AG04450 (cell line): ENCODE measurements at regions not wholly inside any gene's neighbourhood (a gene's known extent, or its start where the extent isn't known, plus 50 kb on each side); places are given as distances from the start of the nearest gene placed in this dataset.

Experiments used
- CTCF ChIA-PET: fragments of 300-600, 350-600 bp; formaldehyde crosslinking; extraction: SDS; loops from one replicate; lab custom pipeline; 2022; ENCODE audit warnings: antibody characterized with exemption, inconsistent platforms; lab: Charles Lee
- POLR2A ChIA-PET: fragments of 350-600 bp; formaldehyde crosslinking; extraction: SDS; loops from one replicate; lab custom pipeline; 2021; ENCODE audit warnings: antibody characterized with exemption, inconsistent platforms; lab: Yijun Ruan, JAX
- DNase-seq: peaks from one replicate; pipeline ENCODE4 v3.0.0-alpha.2; 2011; ENCODE audit warnings: low read depth, low spot score
- H3K27ac ChIP-seq: one replicate; pipeline ENCODE4 v1.5.1; 2012; ENCODE audit warnings: low read depth, low read length, control low read depth
- H3K27me3 ChIP-seq: one replicate; pipeline ENCODE4 v1.6.0; 2012; ENCODE audit warnings: low read length; ENCODE audit not compliant: control insufficient read depth, insufficient read depth
- H3K4me3 ChIP-seq: 2 replicates; pipeline ENCODE4 v1.5.1; 2011; ENCODE audit warnings: mild to moderate bottlenecking, low read depth, low read length, control low read depth
- H3K9me3 ChIP-seq: 2 replicates; pipeline ENCODE4 v1.5.1; 2012; ENCODE audit warnings: low read length; ENCODE audit not compliant: control insufficient read depth, insufficient read depth
- TF ChIP-seq, protein P1 (sequence below): IDR thresholded peaks from 2 replicates; pipeline ENCODE4 v1.5.1; 2011; ENCODE audit warnings: low read depth, low read length, control low read depth, inconsistent platforms

DNA sequence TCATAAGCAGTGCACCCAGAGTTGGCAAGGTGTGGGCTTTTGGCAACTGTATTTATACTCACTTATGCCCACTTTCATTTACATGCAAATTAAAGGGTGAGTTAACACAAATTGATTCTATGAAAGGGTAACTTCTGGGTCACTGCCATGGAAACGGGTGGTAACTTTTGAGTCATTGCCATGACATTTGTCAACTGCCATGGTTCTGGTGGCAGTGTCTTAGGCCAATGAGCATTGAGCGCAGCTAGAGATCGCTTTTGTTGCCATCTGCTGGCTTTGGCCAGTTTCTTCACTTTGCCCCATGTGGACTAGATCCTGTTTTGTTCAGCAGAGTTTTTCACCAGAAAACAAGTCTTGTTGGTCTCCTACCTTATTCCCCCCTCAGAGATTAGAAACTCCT lies 170.8 kb upstream of the NUDT6 start:
- TF ChIP-seq, protein P1, sequence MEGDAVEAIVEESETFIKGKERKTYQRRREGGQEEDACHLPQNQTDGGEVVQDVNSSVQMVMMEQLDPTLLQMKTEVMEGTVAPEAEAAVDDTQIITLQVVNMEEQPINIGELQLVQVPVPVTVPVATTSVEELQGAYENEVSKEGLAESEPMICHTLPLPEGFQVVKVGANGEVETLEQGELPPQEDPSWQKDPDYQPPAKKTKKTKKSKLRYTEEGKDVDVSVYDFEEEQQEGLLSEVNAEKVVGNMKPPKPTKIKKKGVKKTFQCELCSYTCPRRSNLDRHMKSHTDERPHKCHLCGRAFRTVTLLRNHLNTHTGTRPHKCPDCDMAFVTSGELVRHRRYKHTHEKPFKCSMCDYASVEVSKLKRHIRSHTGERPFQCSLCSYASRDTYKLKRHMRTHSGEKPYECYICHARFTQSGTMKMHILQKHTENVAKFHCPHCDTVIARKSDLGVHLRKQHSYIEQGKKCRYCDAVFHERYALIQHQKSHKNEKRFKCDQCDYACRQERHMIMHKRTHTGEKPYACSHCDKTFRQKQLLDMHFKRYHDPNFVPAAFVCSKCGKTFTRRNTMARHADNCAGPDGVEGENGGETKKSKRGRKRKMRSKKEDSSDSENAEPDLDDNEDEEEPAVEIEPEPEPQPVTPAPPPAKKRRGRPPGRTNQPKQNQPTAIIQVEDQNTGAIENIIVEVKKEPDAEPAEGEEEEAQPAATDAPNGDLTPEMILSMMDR = no peak
- no peak for DNase-seq
- no peak overlapping the region for H3K27ac ChIP-seq
- H3K4me3 ChIP-seq = no peak overlapping the region
- H3K27me3 ChIP-seq = no peaks in the 10 kb centered on the region
- ChIA-PET POLR2A (no interaction called here), CTCF (no interaction called here)
- H3K9me3 ChIP-seq = peaks cover 3% of the 10 kb centered on the region; the same call in 1 of the 2 replicates

DNA sequence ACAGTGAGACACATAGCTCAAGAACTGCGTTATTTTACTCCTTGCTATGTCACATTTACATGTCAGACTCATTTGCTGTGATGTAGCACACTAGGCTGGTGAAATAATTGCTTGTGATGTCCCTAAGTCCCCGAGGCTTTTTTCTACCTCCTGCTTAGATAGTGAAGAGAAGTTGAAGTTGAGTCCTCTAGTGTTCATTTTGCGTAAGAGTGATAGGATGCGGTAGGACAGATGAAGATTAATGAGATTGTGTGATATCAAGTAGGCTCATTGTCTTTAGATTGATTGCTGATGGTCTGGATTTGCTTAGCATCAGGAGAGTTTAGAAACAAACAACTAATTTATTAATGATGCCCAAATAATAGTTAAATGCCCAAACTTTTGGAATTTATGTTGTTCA lies 173.6 kb upstream of the NUDT6 start:
- H3K27ac ChIP-seq = no peak overlapping the region
- H3K9me3 ChIP-seq = peaks cover under 1% of the 10 kb centered on the region; the same call in 1 of the 2 replicates
- POLR2A ChIA-PET = no interaction called here
- H3K4me3 ChIP-seq = no peak overlapping the region
- H3K27me3 ChIP-seq = no peaks in the 10 kb centered on the region
- TF ChIP-seq, protein P1 = 0 out of 2 replicates have a peak, but pooled peaks have one; percentile 11
- CTCF ChIA-PET = no interaction called here
- no peak for DNase-seq

DNA sequence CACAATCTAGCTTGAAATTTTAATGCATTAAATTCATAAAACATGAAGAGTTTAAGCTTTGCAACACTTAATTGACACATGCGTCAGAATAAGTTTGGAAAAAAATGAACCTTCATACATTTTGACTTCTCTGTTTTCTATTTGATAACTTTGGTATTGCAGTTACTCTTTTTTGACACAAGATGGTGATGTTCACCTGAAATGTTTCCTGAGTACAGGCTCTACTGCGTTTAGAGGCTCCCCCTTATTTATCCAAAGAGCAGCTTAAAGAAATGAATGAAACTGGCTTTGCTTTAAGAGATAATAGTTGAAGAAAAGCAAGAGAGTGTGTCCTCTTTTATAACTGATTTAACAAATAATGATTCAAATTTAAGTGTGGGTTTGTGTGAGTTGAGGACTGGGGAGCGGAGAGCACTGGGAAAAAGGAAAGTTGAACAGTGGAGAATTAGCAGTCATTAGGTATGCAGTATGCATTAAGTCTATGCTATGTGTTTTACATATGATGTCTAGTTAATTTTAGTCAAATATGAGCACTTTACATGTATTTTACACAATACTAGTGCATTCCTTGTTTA lies 180.6 kb upstream of the NUDT6 start:
- Histone ChIP-seq H3K9me3 (peaks cover 13% of the 10 kb centered on the region), H3K27me3 (no peaks in the 10 kb centered on the region), H3K27ac (no peak overlapping the region), H3K4me3 (no peak overlapping the region)
- TF ChIP-seq, protein P1 = peak; percentile 74
- POLR2A ChIA-PET = interaction anchor here (0.6 kb wide), 1 partner anchor 707 kb away, joined by 3 read pairs; no protein-coding TSS in a partner anchor
- no peak for DNase-seq
- CTCF ChIA-PET = interaction anchor here (0.6 to 3.4 kb wide), 33 partner anchors 8 to 1220 kb away, joined by 3 to 22 read pairs (median 4); no protein-coding TSS in a partner anchor

DNA sequence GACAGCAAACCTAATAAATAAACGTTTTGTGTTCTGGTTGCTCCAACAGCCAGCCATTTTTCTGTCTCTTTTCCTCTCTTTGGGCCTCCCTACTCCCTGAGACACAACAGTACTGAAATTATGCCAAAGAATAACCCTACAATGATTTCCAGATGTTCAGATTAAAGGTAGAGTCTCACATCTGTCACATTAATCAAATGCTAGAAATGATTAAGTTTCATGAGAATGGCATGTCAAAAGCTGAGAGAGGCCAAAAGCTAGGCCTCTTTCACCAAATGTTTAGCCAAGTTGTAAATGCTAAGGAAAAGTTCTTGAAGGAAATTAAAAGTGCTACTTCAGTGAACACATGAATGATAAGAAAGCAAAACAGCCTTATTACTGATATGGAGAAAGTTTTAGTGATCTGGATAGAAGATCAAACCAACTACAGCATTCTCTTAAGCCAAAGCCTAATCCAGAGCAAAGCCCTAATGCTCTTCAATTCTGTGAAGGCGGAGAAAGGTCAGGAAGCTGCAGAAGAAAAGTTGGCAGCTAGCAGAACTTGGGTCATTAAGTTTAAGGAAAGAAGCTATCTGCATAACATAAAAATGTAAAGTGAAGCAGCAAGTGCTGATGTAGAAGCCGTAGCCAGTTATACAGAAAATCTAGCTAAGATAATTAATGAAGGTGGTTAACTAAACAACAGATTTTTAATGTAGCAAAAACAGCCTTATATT lies 182.1 kb upstream of the NUDT6 start:
- CTCF ChIA-PET = interaction anchor here (1.0 kb wide), 3 partner anchors 557 to 1218 kb away, joined by 3 to 5 read pairs (median 5); no protein-coding TSS in a partner anchor
- no peak overlapping the region for H3K27ac ChIP-seq
- DNase-seq = no peak

More for the DNA sequence above, 182.1 kb upstream of the NUDT6 start:
- H3K27me3 ChIP-seq = no peaks in the 10 kb centered on the region
- TF ChIP-seq, protein P1 = no peak
- H3K9me3 ChIP-seq = peaks cover 14% of the 10 kb centered on the region
- POLR2A ChIA-PET = no interaction called here
- no peak overlapping the region for H3K4me3 ChIP-seq
